ENCODE measurements at regions not wholly inside any gene's neighbourhood (a gene's known extent, or its start where the extent isn't known, plus 50 kb on each side); places are given as distances from the start of the nearest gene placed in this dataset.

GRCh38 chr2:155200753-155201152 lies 502.3 kb downstream of the KCNJ3 start (continued):
- no peak for TF ChIP-seq ZNF462 (CRISPR knock-in tag; IDR thresholded peaks at IDR 0.05)
- no peak for TF ChIP-seq ZNF114 (CRISPR knock-in tag; IDR thresholded peaks at IDR 0.05)
- no peak for TF ChIP-seq ZNF331 (CRISPR knock-in tag; IDR thresholded peaks at IDR 0.05; ENCODE audit: low read depth)
- TF ChIP-seq EZH2phosphoT487 (IDR thresholded peaks at IDR 0.05; ENCODE audit: unreplicated experiment), result no peak
- no peak for TF ChIP-seq NANOG (IDR thresholded peaks at IDR 0.05; ENCODE audit: borderline replicate concordance)

- no peak overlapping the region for H3K4me3 ChIP-seq
- H3K27me3 Mint-ChIP-seq (ENCODE audit: insufficient read depth, low read depth, poor library complexity), result no peaks in the 10 kb centered on the region
- H3K27ac Mint-ChIP-seq, result no peak overlapping the region
- TF ChIP-seq EZH2phosphoT487 (IDR thresholded peaks at IDR 0.05; ENCODE audit: unreplicated experiment), result no peak
- no peak for TF ChIP-seq NANOG (IDR thresholded peaks at IDR 0.05; ENCODE audit: borderline replicate concordance)
- no peak for TF ChIP-seq ETS1 (IDR thresholded peaks at IDR 0.05)
- no peak for TF ChIP-seq JUNB (IDR thresholded peaks at IDR 0.05; ENCODE audit: unreplicated experiment)
- no peak for TF ChIP-seq CREB1 (CRISPR knock-in tag; IDR thresholded peaks at IDR 0.05; ENCODE audit: low read depth)
- no peak for TF ChIP-seq STAT1 (IDR thresholded peaks at IDR 0.05; ENCODE audit: unreplicated experiment)
- no peak for TF ChIP-seq ZNF462 (CRISPR knock-in tag; IDR thresholded peaks at IDR 0.05)
- ATAC-seq (no peak), DNase-seq (ENCODE audit: low spot score) (no peak)
- no peaks in the 10 kb centered on the region for H3K9me3 Mint-ChIP-seq
- H3K27ac ChIP-seq (ENCODE audit: low read depth), result no peak overlapping the region
- H2AFZ ChIP-seq, result no peak overlapping the region
- peaks cover 10% of the 10 kb centered on the region for H3K4me1 ChIP-seq (ENCODE audit: insufficient read depth)
- no peaks in the 10 kb centered on the region for H3K79me2 ChIP-seq (replicated peaks; ENCODE audit: insufficient read depth)
- no peaks in the 10 kb centered on the region for H3F3A ChIP-seq (replicated peaks; ENCODE audit: low read depth)
- no peak overlapping the region for H3K4me2 ChIP-seq
- H4K20me1 ChIP-seq (replicated peaks; ENCODE audit: insufficient read depth), result no peaks in the 10 kb centered on the region
- H3K4me1 Mint-ChIP-seq, result peaks cover 12% of the 10 kb centered on the region
- H3K36me3 Mint-ChIP-seq (ENCODE audit: low read depth), result no peaks in the 10 kb centered on the region
- H3K4me3 Mint-ChIP-seq, result no peak overlapping the region
- H3K27me3 ChIP-seq (ENCODE audit: insufficient read depth), result no peaks in the 10 kb centered on the region
- no peaks in the 10 kb centered on the region for H3K9me2 ChIP-seq (ENCODE audit: insufficient read depth)
- no peaks in the 10 kb centered on the region for H3K36me3 ChIP-seq (ENCODE audit: insufficient read depth)
These were observed 491.8 kb downstream of the KCNJ3 start for GRCh38 chr2:155190342-155190741.

Measured in GM23338 (cell line).